Heart left ventricle (tissue), 13 donors: ENCODE measurements at regions not wholly inside any gene's neighbourhood (a gene's known extent, or its start where the extent isn't known, plus 50 kb on each side); places are given as distances from the start of the nearest gene placed in this dataset.

Experiments used
- POLR2A ChIP-seq, 2 donors: fragments of 450-650 bp; IDR thresholded peaks; one replicate each; pipeline ENCODE4 v1.6.1; 2017; ENCODE audit warnings: antibody characterized with exemption in 2 of 2, mild to moderate bottlenecking in 2 of 2, moderate library complexity in 2 of 2
- TF ChIP-seq, protein P1 (sequence below), 12 donors: fragments of 200-600 bp; sonication (generic) in 4 of 12; IDR thresholded peaks; one replicate each; pipeline versions ENCODE4 v1.5.0 to v1.8.0; 2018 to 2022; ENCODE audit warnings: antibody characterized with exemption in 12 of 12, mild to moderate bottlenecking in 5 of 12
- donor health status: ischemic (EF 13 %, LVEDD 7.1; RV severe dilation, severe dysfunction).
- donor health status: DM: no; HTN: yes; CAD: no.
- donor health status: DM: no; HTN: no; CAD: no.
- donor health status: ischemic (EF 25% LVEDD 6.9; RV normal size, moderate dysfunction).
- donor health status: ischemic (EF 25% LVEDD 5.7; RV mildly dilated, moderate dysfunction).
- donor health status: ischemic (EF 35%, LVEDD 5.7; RV mildly dilated, moderate dysfunction).
- donor health status: nonischemic (EF 11% LVEDD 7.7; RV severe dilation, severe dysfunction).
- donor health status: DM: yes; HTN: yes; CAD: no.
- donor health status: PGD.
- donor health status: ischemic (EF 29% LVEDD 5.4; RV normal size, mild dysfunction).
- donor health status: nonischemic (EF 23%, LVEDD 6.1; RV moderate dilation, normal function).

DNA sequence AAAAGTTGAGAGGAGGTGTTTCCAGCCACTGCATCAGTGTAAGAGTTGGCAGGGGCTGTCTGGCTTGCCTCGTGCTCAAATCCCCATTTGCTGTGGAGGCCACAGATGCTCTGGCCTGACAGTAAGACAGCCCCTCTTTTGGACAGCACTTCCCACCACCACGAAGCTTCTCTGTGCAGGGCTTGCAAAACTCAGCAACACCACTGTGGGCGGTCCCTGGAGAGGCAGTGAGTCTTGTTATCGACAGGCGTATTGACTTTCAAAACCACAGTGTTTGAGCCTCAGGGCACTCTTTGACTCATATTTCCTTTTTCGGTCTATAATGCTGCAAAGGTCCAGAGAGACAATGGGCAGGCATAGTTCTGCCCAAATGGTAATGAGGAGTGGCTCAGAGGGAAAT is 539.5 kb downstream of the EBF1 start:
- no peak for TF ChIP-seq POLR2A (IDR thresholded peaks at IDR 0.05)
- TF ChIP-seq, protein P1, sequence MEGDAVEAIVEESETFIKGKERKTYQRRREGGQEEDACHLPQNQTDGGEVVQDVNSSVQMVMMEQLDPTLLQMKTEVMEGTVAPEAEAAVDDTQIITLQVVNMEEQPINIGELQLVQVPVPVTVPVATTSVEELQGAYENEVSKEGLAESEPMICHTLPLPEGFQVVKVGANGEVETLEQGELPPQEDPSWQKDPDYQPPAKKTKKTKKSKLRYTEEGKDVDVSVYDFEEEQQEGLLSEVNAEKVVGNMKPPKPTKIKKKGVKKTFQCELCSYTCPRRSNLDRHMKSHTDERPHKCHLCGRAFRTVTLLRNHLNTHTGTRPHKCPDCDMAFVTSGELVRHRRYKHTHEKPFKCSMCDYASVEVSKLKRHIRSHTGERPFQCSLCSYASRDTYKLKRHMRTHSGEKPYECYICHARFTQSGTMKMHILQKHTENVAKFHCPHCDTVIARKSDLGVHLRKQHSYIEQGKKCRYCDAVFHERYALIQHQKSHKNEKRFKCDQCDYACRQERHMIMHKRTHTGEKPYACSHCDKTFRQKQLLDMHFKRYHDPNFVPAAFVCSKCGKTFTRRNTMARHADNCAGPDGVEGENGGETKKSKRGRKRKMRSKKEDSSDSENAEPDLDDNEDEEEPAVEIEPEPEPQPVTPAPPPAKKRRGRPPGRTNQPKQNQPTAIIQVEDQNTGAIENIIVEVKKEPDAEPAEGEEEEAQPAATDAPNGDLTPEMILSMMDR (IDR thresholded peaks at IDR 0.05): no peak
